ENCODE measurements at regions not wholly inside any gene's neighbourhood (a gene's known extent, or its start where the extent isn't known, plus 50 kb on each side); places are given as distances from the start of the nearest gene placed in this dataset.

GRCh38 chr3:184461219-184461618 is 81.4 kb downstream of the CHRD start:
- H3K14ac ChIP-seq (ENCODE audit: insufficient read depth, low read length) = no peak overlapping the region
- H4K5ac ChIP-seq (ENCODE audit: insufficient read length, low read depth, low read length) = no peak overlapping the region
- H3K4me3 Mint-ChIP-seq = no peak overlapping the region
- H2BK120ac ChIP-seq (ENCODE audit: low read depth, low read length, poor library complexity, severe bottlenecking) = no peak overlapping the region
- no peak overlapping the region for H3K56ac ChIP-seq (ENCODE audit: insufficient read length, low read depth, low read length)
- H3K4me1 ChIP-seq (ENCODE audit: insufficient read depth, low read length) = no peaks in the 10 kb centered on the region
- H2BK5ac ChIP-seq (ENCODE audit: insufficient read length, low read length) = no peak overlapping the region
- no peak overlapping the region for H4K8ac ChIP-seq (replicated peaks; ENCODE audit: insufficient read length, low read depth, low read length)
- H3K18ac ChIP-seq (ENCODE audit: insufficient read length, low read depth, low read length) = no peak overlapping the region
- peaks cover 0 to 2% of the 10 kb centered on the region in 2 experiments; a peak in 1 of 4 replicates for H3K4me1 Mint-ChIP-seq
- no peaks in the 10 kb centered on the region for H3K79me2 ChIP-seq (ENCODE audit: insufficient read depth, low read length)
- no peaks in the 10 kb centered on the region for H3K79me1 ChIP-seq (ENCODE audit: insufficient read depth, low read depth, low read length, poor library complexity, severe bottlenecking)
- H3K23me2 ChIP-seq (ENCODE audit: insufficient read length, low read depth, low read length, poor library complexity, severe bottlenecking) = no peaks in the 10 kb centered on the region
- no peak overlapping the region for H3K23ac ChIP-seq (ENCODE audit: insufficient read length, low read depth, low read length)
- no peaks in the 10 kb centered on the region for H3K9me3 ChIP-seq (ENCODE audit: control insufficient read depth, low read depth, low read length)
- peaks cover 5 to 9% (median 7%) of the 10 kb centered on the region in 3 experiments; a peak in 6 of 7 replicates for H3K36me3 Mint-ChIP-seq (ENCODE audit: insufficient read depth in 1 of 3, low read depth in 3 of 3)
- H2AK5ac ChIP-seq (ENCODE audit: insufficient read length, low read length) = no peak overlapping the region
- no peak for DNase-seq
- H3K4ac ChIP-seq (ENCODE audit: low read depth, low read length) = no peak overlapping the region
- H3K9me3 Mint-ChIP-seq = peaks cover 25% of the 10 kb centered on the region in 2 experiments; a peak in 4 of 5 replicates
- H3K27ac Mint-ChIP-seq = no peak overlapping the region
- no peak overlapping the region for H2BK12ac ChIP-seq (ENCODE audit: insufficient read length, low read depth, low read length)
- no peak overlapping the region for H4K91ac ChIP-seq (ENCODE audit: insufficient read length, low read depth, low read length)
- H3K27ac ChIP-seq (ENCODE audit: insufficient read length, low read depth, low read length) = no peak overlapping the region
- H3T11ph ChIP-seq (ENCODE audit: low read length) = no peak overlapping the region
- no peak overlapping the region for H3K9ac ChIP-seq (ENCODE audit: extremely low read depth, insufficient read length, low read length)
- H2BK15ac ChIP-seq (ENCODE audit: low read depth, low read length) = no peak overlapping the region
- no peak overlapping the region for H2AFZ ChIP-seq (ENCODE audit: low read length)
- no peaks in the 10 kb centered on the region for H3K27me3 ChIP-seq (ENCODE audit: insufficient read depth, low read length)
- no CpG with 5 or more reads among the region's 6 CpGs for WGBS (ENCODE audit: extremely low coverage, insufficient read length, low lambda C conversion rate)
- no peak overlapping the region for H2BK20ac ChIP-seq (ENCODE audit: low read depth, low read length, poor library complexity, severe bottlenecking)
- no peak for TF ChIP-seq CTCF (conservative IDR thresholded peaks at IDR 0.05)
- peaks cover 5% of the 10 kb centered on the region for H3K27me3 Mint-ChIP-seq (ENCODE audit: low read depth)
- H4K20me1 ChIP-seq (ENCODE audit: control insufficient read depth, insufficient read depth, insufficient read length) = no peaks in the 10 kb centered on the region
- H3K4me2 ChIP-seq (ENCODE audit: insufficient read depth, insufficient read length, low read length) = no peak overlapping the region
